ENCODE measurements at regions not wholly inside any gene's neighbourhood (a gene's known extent, or its start where the extent isn't known, plus 50 kb on each side); places are given as distances from the start of the nearest gene placed in this dataset.
"Not testable (repeated sequence)": the region's sequence is repeated elsewhere in the genome, so short reads cannot be mapped to it uniquely, and the experiment has no call there.

- no peak for DNase-seq (ENCODE audit: low read depth, low spot score)
Measured at GRCh38 chr5:27854243-27854852, 816.0 kb upstream of the CDH9 start.

DNA sequence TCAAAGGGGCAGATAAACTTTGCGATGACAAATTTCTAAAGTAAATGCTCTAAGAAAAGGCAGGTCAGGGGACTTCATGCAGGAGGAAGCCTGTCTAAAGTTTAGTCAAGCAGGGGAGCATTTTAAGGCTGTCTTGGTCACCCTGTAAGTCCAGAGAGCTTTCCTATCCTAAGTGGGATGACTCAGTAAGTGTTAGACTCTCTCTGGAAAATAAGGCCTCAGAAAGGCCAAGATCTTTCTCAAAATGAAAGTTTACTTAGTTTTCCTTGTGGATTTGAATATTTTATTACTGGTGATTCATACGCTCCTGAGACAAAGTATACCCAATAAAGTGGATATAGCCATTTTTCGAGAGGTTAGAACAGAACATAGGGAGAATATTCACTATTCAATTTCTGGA is 806.9 kb upstream of the CDH9 start:
- DNase-seq (ENCODE audit: low read depth, low spot score) = no peak

- not testable (repeated sequence) for DNase-seq (ENCODE audit: low read depth, low spot score)
Measured at GRCh38 chr5:27836704-27837103, 798.3 kb upstream of the CDH9 start.

DNA sequence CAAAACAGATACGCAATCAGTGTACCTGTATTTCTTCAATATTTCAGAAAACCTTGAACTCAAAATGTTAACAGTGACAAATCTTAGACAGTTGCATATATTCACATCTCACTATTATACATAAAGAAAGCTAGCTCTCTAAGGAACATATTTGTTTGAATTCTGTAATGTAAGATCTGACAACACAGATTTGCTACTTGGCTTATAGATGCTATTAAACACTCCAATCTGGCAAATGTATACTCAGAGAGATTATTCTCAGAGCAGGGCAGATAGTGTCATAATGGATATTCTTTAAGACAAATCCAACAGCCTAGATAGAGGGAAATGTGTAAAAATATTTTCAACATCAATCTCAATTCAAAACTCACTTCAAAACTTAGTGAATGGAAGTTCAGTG is 794.5 kb upstream of the CDH9 start:
- DNase-seq (ENCODE audit: low read depth, low spot score) = no peak

DNA sequence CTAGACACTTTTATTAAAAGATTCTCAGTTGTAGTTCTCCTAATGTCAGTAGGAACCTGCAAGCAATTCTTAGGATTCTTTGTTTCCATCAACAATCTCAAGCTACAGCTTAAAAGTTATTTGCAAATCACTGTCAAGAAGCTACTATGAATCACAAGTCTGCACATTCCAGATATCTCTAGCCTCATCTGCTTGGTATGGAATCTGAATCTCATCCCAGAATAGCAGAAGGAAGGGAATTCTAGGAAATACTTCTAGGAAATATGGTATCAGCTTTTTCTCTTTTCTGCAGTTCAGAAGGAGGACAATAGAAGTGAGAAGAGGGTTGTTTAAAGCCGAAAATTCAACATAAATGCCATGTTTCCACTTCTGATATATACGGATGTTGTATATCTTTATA is 792.2 kb upstream of the CDH9 start:
- no peak for DNase-seq (ENCODE audit: low read depth, low spot score)

DNA sequence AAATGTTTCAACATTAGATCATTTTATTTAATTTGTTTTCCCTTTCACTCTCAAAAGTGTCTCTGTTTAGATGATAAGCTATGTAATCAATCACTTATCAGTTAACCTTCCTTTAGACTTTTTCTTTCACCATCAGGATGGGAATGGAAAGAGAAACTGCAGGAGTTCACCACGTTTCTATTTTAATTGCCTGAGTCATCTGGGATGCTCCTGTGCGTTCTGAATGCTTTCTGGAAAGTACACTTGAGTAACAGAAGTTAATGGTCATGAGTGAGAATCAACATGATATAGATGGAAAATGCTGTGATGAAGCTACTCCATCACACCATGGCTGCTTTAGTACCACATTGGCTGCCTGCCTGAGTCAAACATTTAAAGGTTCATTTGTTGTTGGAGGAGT is 783.3 kb upstream of the CDH9 start:
- no peak for DNase-seq (ENCODE audit: low read depth, low spot score)

DNA sequence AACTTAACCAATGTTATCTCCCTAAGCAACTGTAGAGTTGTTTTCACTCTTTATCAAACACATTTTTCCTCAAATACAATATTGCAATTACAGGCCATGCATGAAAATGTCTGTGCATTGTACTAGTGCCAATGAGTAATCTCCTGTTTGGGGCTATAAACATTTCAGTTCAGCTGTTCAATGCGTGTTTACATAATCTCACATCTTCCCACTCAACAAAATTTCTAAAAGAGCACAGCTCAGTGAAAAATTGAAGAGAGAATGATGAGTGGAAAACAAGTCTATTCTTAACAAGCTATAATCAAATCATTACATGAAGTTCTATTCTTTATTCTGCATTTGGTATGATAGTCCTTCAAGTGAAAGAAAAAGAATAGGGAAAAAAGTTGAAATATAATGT is 780.5 kb upstream of the CDH9 start:
- DNase-seq (ENCODE audit: low read depth, low spot score) = no peak

DNA sequence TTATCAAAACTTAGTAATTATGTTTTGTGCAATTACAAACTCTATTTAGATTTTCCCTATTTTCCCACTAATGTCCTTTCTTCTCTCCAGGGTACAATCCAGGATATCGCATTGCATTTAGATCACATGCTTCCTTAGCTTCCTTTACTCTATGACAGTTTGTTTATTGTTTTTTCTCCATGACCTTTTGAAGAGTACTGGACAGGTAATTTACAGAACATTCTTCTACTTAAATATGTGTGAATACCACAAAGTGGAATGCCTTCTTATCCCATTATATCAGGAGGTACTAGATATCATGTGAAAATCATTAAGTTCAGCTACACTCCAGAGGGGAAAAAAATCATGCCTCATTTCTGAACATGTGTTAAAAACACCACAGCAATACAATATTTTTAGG is 776.6 kb upstream of the CDH9 start:
- no peak for DNase-seq (ENCODE audit: low read depth, low spot score)

DNA sequence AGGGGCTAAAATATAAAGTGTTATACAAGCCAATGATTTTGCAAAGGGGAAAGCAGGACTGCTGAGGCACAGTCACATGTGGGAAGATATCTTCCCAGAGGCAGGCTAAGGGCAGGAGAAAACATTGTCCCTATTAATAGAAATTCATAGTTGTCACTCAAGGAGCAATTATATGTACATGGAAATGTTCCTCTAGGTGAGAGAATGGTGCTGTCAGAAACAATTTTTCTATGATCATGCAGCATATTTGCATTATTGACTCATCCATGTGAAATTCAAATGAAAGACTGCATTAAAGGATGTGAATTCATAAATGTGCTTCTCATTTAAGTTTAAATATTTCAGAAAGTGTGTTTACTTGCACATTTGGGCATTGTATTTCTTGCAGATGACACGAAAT is 775.9 kb upstream of the CDH9 start:
- DNase-seq (ENCODE audit: low read depth, low spot score) = no peak

DNA sequence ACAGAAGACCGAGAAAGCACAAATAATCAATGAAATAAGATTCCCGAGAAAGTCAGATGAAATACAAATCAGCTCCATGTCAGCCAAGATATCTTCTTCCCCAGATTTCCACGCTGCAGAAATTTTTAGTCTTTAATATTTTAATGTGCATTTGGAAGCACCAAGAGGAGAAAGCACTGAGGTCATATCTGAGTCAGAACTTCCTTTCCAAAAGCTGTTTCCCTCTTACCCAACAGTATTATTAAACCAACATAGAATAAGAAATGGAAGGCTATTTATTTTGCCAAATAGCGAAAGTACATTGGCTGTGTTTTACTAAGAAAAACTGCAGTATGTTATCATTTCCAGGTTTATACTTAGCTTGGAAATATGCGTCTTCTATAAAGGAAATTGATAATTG is 772.1 kb upstream of the CDH9 start:
- DNase-seq (ENCODE audit: low read depth, low spot score) = no peak

DNA sequence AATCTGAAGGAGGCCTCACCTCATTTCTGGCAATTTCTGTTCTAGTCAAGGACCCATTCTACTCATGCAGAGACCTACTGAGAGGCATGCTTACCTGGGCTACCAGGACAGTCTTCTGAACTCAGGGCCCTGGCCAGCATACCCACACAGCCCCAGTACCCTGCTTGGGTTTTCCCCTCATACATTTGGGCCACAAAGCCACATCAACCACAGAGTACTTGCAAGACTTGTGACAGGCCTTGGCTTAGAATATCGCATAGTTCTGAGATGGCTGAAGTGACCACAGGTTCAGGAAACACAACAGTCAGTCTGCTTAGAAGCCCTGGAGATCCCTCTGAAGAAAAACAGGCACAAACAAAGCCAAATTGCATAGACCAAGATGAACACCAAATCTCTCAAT is 758.8 kb upstream of the CDH9 start:
- DNase-seq (ENCODE audit: low read depth, low spot score) = no peak

DNA sequence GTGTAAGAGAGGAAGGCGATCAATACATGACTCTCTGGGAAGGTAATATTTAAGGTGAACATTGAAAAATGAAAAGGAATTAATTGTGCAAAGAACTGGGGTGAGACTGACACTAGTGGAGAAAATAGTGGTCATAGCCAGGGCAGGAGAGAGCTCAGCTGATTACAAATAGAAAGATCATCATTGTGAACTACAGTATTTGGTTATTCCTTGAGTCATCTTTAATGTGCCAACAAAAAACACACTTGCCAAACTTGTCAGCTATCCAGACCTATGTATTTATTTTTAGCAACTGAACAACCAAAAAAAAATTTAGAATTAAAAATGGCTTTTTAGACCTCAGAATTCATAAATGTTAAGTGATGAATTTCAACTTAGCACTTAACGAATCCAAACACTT is 749.8 kb upstream of the CDH9 start:
- no peak for DNase-seq (ENCODE audit: low read depth, low spot score)

GRCh38 chr5:27784317-27784716 is 745.9 kb upstream of the CDH9 start:
- no peak for DNase-seq (ENCODE audit: low read depth, low spot score)

- DNase-seq (ENCODE audit: low read depth, low spot score) = no peak
Measured at GRCh38 chr5:27778121-27778520, 739.7 kb upstream of the CDH9 start.

DNA sequence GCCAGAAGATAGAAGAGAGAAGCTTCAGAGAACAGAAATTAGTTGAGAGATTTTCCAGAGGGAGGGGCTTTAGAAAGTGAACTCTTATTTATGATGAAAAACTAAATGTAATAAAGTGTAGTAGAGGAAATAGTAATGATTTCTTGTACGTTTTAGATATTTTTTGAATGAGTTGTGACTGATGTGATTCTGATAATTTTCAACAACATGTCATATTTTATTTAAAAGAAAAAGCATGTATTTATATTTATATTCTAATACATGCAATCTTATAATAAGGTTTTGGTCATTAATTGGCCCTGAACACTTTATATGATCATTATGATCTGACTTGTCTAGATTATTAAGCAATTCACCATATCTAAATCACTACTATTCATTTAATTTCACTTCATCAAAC is 735.2 kb upstream of the CDH9 start:
- DNase-seq (ENCODE audit: low read depth, low spot score) = no peak

GRCh38 chr5:27773166-27773565 is 734.8 kb upstream of the CDH9 start:
- DNase-seq (ENCODE audit: low read depth, low spot score) = no peak

DNA sequence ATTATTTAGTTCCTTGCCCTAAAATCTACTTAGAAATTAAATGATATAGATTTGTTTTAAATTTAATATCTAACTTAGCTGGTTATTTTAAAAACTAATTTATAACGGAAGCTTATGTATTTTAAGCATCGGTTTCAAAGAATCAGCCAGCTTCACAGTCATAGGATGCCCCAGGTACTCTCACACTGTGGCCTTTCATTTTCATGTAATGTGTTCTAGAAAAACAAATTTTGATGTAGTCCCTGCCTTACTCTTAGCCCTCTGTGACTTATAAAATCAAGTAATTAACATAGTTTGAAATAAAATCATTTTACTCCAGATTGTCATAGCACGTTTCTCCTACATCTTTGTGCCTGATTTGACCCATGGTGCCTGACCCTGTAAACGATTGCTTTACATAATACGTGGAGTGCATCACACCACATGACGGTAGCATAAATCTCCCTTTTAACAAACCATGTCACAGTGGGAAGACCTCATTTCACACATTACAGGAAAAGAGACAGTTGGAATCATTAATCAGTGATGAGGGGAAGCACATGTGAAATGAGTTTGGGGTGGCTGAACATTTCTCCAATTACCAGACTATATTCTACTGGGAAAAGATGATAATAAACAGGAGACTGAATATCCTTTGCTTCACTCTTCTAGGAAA is 731.5 kb upstream of the CDH9 start:
- no peak for DNase-seq (ENCODE audit: low read depth, low spot score)

DNA sequence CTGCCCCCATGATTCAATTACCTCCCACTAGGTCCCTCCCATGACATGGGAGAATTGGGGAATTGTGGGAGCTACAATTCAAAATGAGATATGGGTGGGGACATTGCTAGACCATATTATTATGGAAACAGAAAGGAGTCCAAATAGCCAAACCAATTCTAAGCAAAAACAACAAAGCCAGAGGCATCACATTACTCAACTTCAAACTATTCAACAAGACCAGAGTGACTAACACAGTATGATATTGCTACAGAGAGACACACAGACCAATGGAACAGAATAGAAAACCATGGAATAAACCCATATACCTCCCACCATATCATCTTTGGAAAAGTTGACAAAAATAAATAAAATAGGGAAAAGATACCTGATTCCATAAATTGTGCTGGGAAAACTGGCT is 710.5 kb upstream of the CDH9 start:
- DNase-seq (ENCODE audit: low read depth, low spot score) = no peak

DNA sequence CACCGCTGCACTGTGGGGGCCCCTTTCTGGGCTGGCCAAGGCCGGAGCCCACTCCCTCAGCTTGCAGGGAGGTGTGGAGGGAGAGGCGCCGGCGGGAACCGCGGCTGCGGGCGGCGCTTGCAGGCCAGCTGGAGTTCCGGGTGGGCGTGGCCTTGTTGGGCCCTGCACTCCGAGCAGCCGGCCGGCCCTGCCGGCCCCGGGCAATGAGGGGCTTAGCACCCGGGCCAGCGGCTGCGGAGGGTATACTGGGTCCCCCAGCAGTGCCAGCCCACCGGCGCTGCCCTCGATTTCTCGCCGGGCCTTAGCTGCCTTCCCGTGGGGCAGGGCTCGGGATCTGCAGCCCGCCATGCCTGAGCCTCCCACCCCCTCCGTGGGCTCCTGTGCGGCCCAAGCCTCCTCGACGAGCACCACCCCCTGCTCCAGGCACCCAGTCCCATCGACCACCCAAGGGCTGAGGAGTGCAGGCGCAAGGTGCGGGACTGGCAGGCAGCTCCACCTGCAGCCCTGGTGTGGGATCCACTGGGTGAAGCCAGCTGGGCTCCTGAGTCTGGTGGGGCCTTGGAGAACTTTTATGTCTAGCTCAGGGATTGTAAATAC is 705.1 kb upstream of the CDH9 start:
- DNase-seq (ENCODE audit: low read depth, low spot score) = peak; percentile 81

DNA sequence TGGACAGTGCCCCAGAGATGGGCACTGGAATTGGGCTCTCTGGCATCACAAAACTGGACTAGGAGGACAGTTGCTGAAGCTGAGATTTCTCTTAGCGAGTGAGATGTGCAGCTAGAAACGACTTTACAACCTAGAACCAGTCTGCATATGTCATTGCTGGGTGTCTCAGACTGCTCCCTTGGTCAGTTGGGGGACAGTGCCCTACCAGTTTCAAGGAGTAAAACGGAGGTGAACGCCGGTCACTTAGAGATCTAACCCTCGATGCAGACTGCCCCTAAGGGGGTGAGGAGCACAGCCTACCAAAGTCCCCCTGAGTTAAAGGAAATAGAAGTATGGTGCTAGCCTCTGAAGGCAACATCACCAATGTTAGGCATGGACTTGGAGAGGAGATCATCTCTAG is 704.4 kb upstream of the CDH9 start:
- no peak for DNase-seq (ENCODE audit: low read depth, low spot score)

GRCh38 chr5:27734838-27735237 is 696.5 kb upstream of the CDH9 start:
- DNase-seq (ENCODE audit: low read depth, low spot score) = no peak

GRCh38 chr5:27733237-27733636 is 694.9 kb upstream of the CDH9 start:
- no peak for DNase-seq (ENCODE audit: low read depth, low spot score)

- peak; percentile 47 for DNase-seq (ENCODE audit: low read depth, low spot score)
Measured at GRCh38 chr5:27727254-27727653, 688.9 kb upstream of the CDH9 start.

GRCh38 chr5:27722337-27722736 is 684.0 kb upstream of the CDH9 start:
- no peak for DNase-seq (ENCODE audit: low read depth, low spot score)
